TTC549 (cell line): ENCODE measurements at regions not wholly inside any gene's neighbourhood (a gene's known extent, or its start where the extent isn't known, plus 50 kb on each side); places are given as distances from the start of the nearest gene placed in this dataset.

Experiments used
- FAIRE-seq: peaks from 2 replicates; lab custom pipeline; 2012; peaks lifted over from hg19 to GRCh38; lab: Jason Lieb, UNC

GRCh38 chr9:13535141-13535540, 255.6 kb upstream of the MPDZ start:
- no peak for FAIRE-seq

GRCh38 chr9:13534006-13534405, 254.5 kb upstream of the MPDZ start:
- FAIRE-seq, result no peak

GRCh38 chr9:13532407-13532806, 252.9 kb upstream of the MPDZ start:
- no peak for FAIRE-seq

- no peak for FAIRE-seq
Observed at GRCh38 chr9:13529321-13530104, 250.0 kb upstream of the MPDZ start.

- no peak for FAIRE-seq
Observed at GRCh38 chr9:13524245-13524644, 244.8 kb upstream of the MPDZ start.

- no peak for FAIRE-seq
Observed at GRCh38 chr9:13520069-13520468, 240.6 kb upstream of the MPDZ start.

- no peak for FAIRE-seq
Observed at GRCh38 chr9:13513716-13514444, 234.4 kb upstream of the MPDZ start.

- no peak for FAIRE-seq
Observed at GRCh38 chr9:13513286-13513685, 233.8 kb upstream of the MPDZ start.

GRCh38 chr9:13508681-13509080, 229.2 kb upstream of the MPDZ start:
- FAIRE-seq, result no peak

GRCh38 chr9:13508086-13508485, 228.6 kb upstream of the MPDZ start:
- FAIRE-seq, result no peak

GRCh38 chr9:13505797-13506196, 226.3 kb upstream of the MPDZ start:
- no peak for FAIRE-seq

GRCh38 chr9:13503599-13503998, 224.1 kb upstream of the MPDZ start:
- no peak for FAIRE-seq

- no peak for FAIRE-seq
Observed at GRCh38 chr9:13502484-13502883, 223.0 kb upstream of the MPDZ start.

GRCh38 chr9:13501018-13501417, 221.5 kb upstream of the MPDZ start:
- FAIRE-seq, result no peak

- FAIRE-seq, result no peak
Observed at GRCh38 chr9:13500034-13500433, 220.5 kb upstream of the MPDZ start.

- FAIRE-seq, result no peak
Observed at GRCh38 chr9:13493697-13494096, 214.2 kb upstream of the MPDZ start.

GRCh38 chr9:13491493-13492424, 212.3 kb upstream of the MPDZ start:
- no peak for FAIRE-seq

- FAIRE-seq, result no peak
Observed at GRCh38 chr9:13491138-13491492, 211.6 kb upstream of the MPDZ start.

GRCh38 chr9:13487936-13488335, 208.4 kb upstream of the MPDZ start:
- FAIRE-seq, result no peak

GRCh38 chr9:13487498-13487897, 208.0 kb upstream of the MPDZ start:
- FAIRE-seq, result no peak

- no peak for FAIRE-seq
Observed at GRCh38 chr9:13487071-13487470, 207.6 kb upstream of the MPDZ start.

GRCh38 chr9:13485068-13485596, 205.6 kb upstream of the MPDZ start:
- no peak for FAIRE-seq

GRCh38 chr9:13484186-13484585, 204.7 kb upstream of the MPDZ start:
- FAIRE-seq, result no peak
